ENCODE measurements at regions not wholly inside any gene's neighbourhood (a gene's known extent, or its start where the extent isn't known, plus 50 kb on each side); places are given as distances from the start of the nearest gene placed in this dataset.
"Not testable (repeated sequence)": the region's sequence is repeated elsewhere in the genome, so short reads cannot be mapped to it uniquely, and the experiment has no call there.

GRCh38 chr6:11891547-11891946 is 112.9 kb upstream of the ADTRP start:
- no peak for DNase-seq (ENCODE audit: low read depth in 4 of 4, low spot score in 2 of 4)

GRCh38 chr6:11890849-11891248 is 112.2 kb upstream of the ADTRP start:
- no peak for DNase-seq (ENCODE audit: low read depth in 4 of 4, low spot score in 2 of 4)

- no peak for DNase-seq (ENCODE audit: low read depth in 4 of 4, low spot score in 2 of 4)
Observed at GRCh38 chr6:11890209-11890608, 111.6 kb upstream of the ADTRP start.

GRCh38 chr6:11889572-11889971 is 111.0 kb upstream of the ADTRP start:
- no peak for DNase-seq (ENCODE audit: low read depth in 4 of 4, low spot score in 2 of 4)

- DNase-seq (ENCODE audit: low read depth in 4 of 4, low spot score in 2 of 4) = no peak
Observed at GRCh38 chr6:11888727-11889126, 110.1 kb upstream of the ADTRP start.

GRCh38 chr6:11885159-11885558 is 106.6 kb upstream of the ADTRP start:
- no peak for DNase-seq (ENCODE audit: low read depth in 4 of 4, low spot score in 2 of 4)

- DNase-seq (ENCODE audit: low read depth in 4 of 4, low spot score in 2 of 4) = not testable (repeated sequence)
Observed at GRCh38 chr6:11883471-11883870, 104.9 kb upstream of the ADTRP start.

GRCh38 chr6:11880156-11880555 is 101.6 kb upstream of the ADTRP start:
- not testable (repeated sequence) for DNase-seq (ENCODE audit: low read depth in 4 of 4, low spot score in 2 of 4)

GRCh38 chr6:11878735-11879134 is 100.1 kb upstream of the ADTRP start:
- DNase-seq (ENCODE audit: low read depth in 4 of 4, low spot score in 2 of 4) = no peak

GRCh38 chr6:11878029-11878428 is 99.4 kb upstream of the ADTRP start:
- no peak for DNase-seq (ENCODE audit: low read depth in 4 of 4, low spot score in 2 of 4)

GRCh38 chr6:11876934-11877433 is 98.4 kb upstream of the ADTRP start:
- DNase-seq (ENCODE audit: low read depth in 4 of 4, low spot score in 2 of 4) = no peak

- no peak for DNase-seq (ENCODE audit: low read depth in 4 of 4, low spot score in 2 of 4)
Observed at GRCh38 chr6:11875325-11876109, 96.9 kb upstream of the ADTRP start.

GRCh38 chr6:11869672-11870340 is 91.2 kb upstream of the ADTRP start:
- DNase-seq (ENCODE audit: low read depth in 4 of 4, low spot score in 2 of 4) = no peak

GRCh38 chr6:11868392-11868791 is 89.8 kb upstream of the ADTRP start:
- no peak for DNase-seq (ENCODE audit: low read depth in 4 of 4, low spot score in 2 of 4)

- no peak for DNase-seq (ENCODE audit: low read depth in 4 of 4, low spot score in 2 of 4)
Observed at GRCh38 chr6:11865680-11866300, 87.2 kb upstream of the ADTRP start.

- DNase-seq (ENCODE audit: low read depth in 4 of 4, low spot score in 2 of 4) = no peak
Observed at GRCh38 chr6:11858439-11858838, 79.8 kb upstream of the ADTRP start.

- no peak for DNase-seq (ENCODE audit: low read depth in 4 of 4, low spot score in 2 of 4)
Observed at GRCh38 chr6:11855743-11856142, 77.1 kb upstream of the ADTRP start.

- DNase-seq (ENCODE audit: low read depth in 4 of 4, low spot score in 2 of 4) = no peak
Observed at GRCh38 chr6:11854408-11855165, 76.0 kb upstream of the ADTRP start.

GRCh38 chr6:11853678-11854407 is 75.2 kb upstream of the ADTRP start:
- DNase-seq (ENCODE audit: low read depth in 4 of 4, low spot score in 2 of 4) = no peak

- DNase-seq (ENCODE audit: low read depth in 4 of 4, low spot score in 2 of 4) = no peak
Observed at GRCh38 chr6:11852061-11852651, 73.6 kb upstream of the ADTRP start.

Data from left renal cortex interstitium (tissue), 4 donors.